Breast epithelium (tissue), 3 donors: ENCODE measurements at regions not wholly inside any gene's neighbourhood (a gene's known extent, or its start where the extent isn't known, plus 50 kb on each side); places are given as distances from the start of the nearest gene placed in this dataset.

ENCODE experiments used
- POLR2A ChIP-seq: fragments of 450-650 bp; IDR thresholded peaks from one replicate; pipeline ENCODE4 v1.6.1; 2016; ENCODE audit warnings: antibody characterized with exemption, mild to moderate bottlenecking, moderate library complexity
- POLR2AphosphoS5 ChIP-seq, 3 donors: sonication (generic); formaldehyde crosslinking; IDR thresholded peaks; one replicate each; pipeline ENCODE4 v1.6.1; 2017; ENCODE audit warnings: antibody characterized with exemption in 3 of 3
- TF ChIP-seq, protein P1 (sequence below), 3 donors: fragments of 450-650 bp; IDR thresholded peaks; one replicate each; pipeline ENCODE4 v1.5.1; 2016 to 2017; ENCODE audit warnings: antibody characterized with exemption in 3 of 3, mild to moderate bottlenecking in 3 of 3, moderate library complexity in 3 of 3

DNA sequence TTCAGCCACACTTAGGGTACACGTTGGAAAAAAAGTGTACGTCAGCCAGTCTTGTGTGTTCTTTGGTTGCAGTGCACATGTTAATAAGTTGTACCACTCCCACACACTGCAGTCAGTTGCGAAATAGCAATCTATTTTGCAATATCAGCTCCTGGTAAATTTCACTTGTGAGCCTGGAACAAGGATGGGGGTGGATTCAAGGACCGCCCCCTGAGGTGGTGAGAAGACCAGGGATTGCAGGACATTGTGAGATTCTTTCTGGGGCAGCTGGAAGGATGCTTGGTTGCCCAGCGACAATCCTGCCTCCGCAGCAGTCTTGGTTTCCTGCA lies 78.6 kb upstream of the ZFHX3 start:
- TF ChIP-seq POLR2A (no peak), POLR2AphosphoS5 (IDR thresholded peaks at IDR 0.05) (peak in 2 of 3 donors; percentile 48 to 51)
- TF ChIP-seq, protein P1, sequence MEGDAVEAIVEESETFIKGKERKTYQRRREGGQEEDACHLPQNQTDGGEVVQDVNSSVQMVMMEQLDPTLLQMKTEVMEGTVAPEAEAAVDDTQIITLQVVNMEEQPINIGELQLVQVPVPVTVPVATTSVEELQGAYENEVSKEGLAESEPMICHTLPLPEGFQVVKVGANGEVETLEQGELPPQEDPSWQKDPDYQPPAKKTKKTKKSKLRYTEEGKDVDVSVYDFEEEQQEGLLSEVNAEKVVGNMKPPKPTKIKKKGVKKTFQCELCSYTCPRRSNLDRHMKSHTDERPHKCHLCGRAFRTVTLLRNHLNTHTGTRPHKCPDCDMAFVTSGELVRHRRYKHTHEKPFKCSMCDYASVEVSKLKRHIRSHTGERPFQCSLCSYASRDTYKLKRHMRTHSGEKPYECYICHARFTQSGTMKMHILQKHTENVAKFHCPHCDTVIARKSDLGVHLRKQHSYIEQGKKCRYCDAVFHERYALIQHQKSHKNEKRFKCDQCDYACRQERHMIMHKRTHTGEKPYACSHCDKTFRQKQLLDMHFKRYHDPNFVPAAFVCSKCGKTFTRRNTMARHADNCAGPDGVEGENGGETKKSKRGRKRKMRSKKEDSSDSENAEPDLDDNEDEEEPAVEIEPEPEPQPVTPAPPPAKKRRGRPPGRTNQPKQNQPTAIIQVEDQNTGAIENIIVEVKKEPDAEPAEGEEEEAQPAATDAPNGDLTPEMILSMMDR (IDR thresholded peaks at IDR 0.05), result no peak
